Hepatocyte (in vitro differentiated cells): ENCODE measurements at regions not wholly inside any gene's neighbourhood (a gene's known extent, or its start where the extent isn't known, plus 50 kb on each side); places are given as distances from the start of the nearest gene placed in this dataset.
A peak's percentile ranks its signal among the peaks of the same experiment; 100 is the strongest.

Experiments
- DNase-seq: peaks from one replicate; pipeline ENCODE4 v3.0.0-alpha.2; 2016; ENCODE audit warnings: low spot score
- H2AFZ ChIP-seq: fragments of 200-600 bp; sonication (generic); 2 replicates; pipeline ENCODE4 v1.6.0; 2016; ENCODE audit warnings: antibody characterized with exemption, mild to moderate bottlenecking
- H3K27ac ChIP-seq: fragments of 200-600 bp; sonication (generic); 2 replicates; pipeline ENCODE4 v1.5.1; 2016; ENCODE audit warnings: mild to moderate bottlenecking
- H3K27me3 ChIP-seq: fragments of 200-600 bp; sonication (generic); 2 replicates; pipeline ENCODE4 v1.6.1; 2016
- H3K36me3 ChIP-seq: fragments of 200-600 bp; sonication (generic); replicated peaks from 2 replicates; pipeline ENCODE4 v1.5.1; 2016; ENCODE audit warnings: low read depth; ENCODE audit not compliant: insufficient read depth
- H3K4me1 ChIP-seq: fragments of 200-600 bp; sonication (generic); 2 replicates; pipeline ENCODE4 v1.5.1; 2016; ENCODE audit warnings: mild to moderate bottlenecking, moderate library complexity; ENCODE audit not compliant: insufficient read depth
- H3K4me2 ChIP-seq: fragments of 200-600 bp; sonication (generic); 2 replicates; pipeline ENCODE4 v1.6.0; 2016
- H3K4me3 ChIP-seq: fragments of 200-600 bp; sonication (generic); 2 replicates; pipeline ENCODE4 v1.5.1; 2016; ENCODE audit warnings: mild to moderate bottlenecking
- H3K79me2 ChIP-seq: fragments of 200-600 bp; sonication (generic); 2 replicates; pipeline ENCODE4 v1.6.0; 2017; ENCODE audit warnings: mild to moderate bottlenecking
- H3K9me2 ChIP-seq: fragments of 200-600 bp; sonication (generic); replicated peaks from 2 replicates; pipeline ENCODE4 v1.6.0; 2017; ENCODE audit warnings: mild to moderate bottlenecking; ENCODE audit not compliant: insufficient read depth
- H3K9me3 ChIP-seq: fragments of 200-600 bp; sonication (generic); 2 replicates; pipeline ENCODE4 v1.5.1; 2016; ENCODE audit warnings: low read depth, mild to moderate bottlenecking
- H4K20me1 ChIP-seq: fragments of 200-600 bp; sonication (generic); 2 replicates; pipeline ENCODE4 v1.6.0; 2016; ENCODE audit warnings: mild to moderate bottlenecking; ENCODE audit not compliant: insufficient read depth, poor library complexity, severe bottlenecking
- EZH2 ChIP-seq: fragments of 200-600 bp; sonication (generic); IDR thresholded peaks from 2 replicates; pipeline ENCODE4 v1.6.1; 2016; ENCODE audit warnings: antibody characterized with exemption, mild to moderate bottlenecking, borderline replicate concordance
- EZH2phosphoT487 ChIP-seq: fragments of 200-600 bp; sonication (generic); IDR thresholded peaks from one replicate; pipeline ENCODE4 v1.6.1; 2018; ENCODE audit warnings: antibody characterized with exemption, mild to moderate bottlenecking, low read depth, moderate library complexity; ENCODE audit not compliant: unreplicated experiment, severe bottlenecking
- WGBS: methylation state at CpG from one replicate; pipeline ENCODE4 v1.1.6; 2016; ENCODE audit warnings: low lambda C conversion rate; ENCODE audit errors: missing lambda C conversion rate; 5-methylcytosine and 5-hydroxymethylcytosine counted together
- TF ChIP-seq, protein P1 (sequence below): fragments of 200-600 bp; sonication (generic); IDR thresholded peaks from 2 replicates; pipeline ENCODE4 v1.5.1; 2016; ENCODE audit warnings: antibody characterized with exemption, mild to moderate bottlenecking; ENCODE audit not compliant: poor library complexity

DNA sequence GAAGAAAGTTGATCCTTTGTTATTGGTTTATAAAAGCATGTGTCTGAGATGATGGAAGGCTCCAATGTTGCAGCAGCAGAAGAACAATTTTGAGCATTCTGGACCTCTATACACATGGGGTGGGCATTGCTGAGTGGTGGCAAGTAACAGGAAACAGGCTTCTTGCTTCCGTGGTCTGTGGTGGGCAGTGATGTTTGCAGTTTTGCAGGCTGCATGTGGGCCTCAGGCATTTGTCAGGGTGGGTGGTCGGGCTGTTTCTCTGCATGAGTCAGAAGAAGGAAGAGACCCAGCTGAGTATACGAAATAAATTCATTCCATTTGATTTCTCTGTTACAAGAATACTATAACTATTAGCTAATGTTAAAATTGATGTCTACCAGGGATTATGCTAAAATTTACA lies 239.5 kb upstream of the COL3A1 start:
- H3K36me3 ChIP-seq: no peaks in the 10 kb centered on the region
- H3K27ac ChIP-seq: peak overlapping the region; percentile 39
- H3K4me3 ChIP-seq: no peak overlapping the region
- DNase-seq: peak; percentile 22
- H3K9me3 ChIP-seq: no peaks in the 10 kb centered on the region
- H2AFZ ChIP-seq: no peak overlapping the region
- no peaks in the 10 kb centered on the region for H3K27me3 ChIP-seq
- no peaks in the 10 kb centered on the region for H3K79me2 ChIP-seq
- H3K4me1 ChIP-seq: no peaks in the 10 kb centered on the region
- H3K9me2 ChIP-seq: no peaks in the 10 kb centered on the region
- TF ChIP-seq, protein P1, sequence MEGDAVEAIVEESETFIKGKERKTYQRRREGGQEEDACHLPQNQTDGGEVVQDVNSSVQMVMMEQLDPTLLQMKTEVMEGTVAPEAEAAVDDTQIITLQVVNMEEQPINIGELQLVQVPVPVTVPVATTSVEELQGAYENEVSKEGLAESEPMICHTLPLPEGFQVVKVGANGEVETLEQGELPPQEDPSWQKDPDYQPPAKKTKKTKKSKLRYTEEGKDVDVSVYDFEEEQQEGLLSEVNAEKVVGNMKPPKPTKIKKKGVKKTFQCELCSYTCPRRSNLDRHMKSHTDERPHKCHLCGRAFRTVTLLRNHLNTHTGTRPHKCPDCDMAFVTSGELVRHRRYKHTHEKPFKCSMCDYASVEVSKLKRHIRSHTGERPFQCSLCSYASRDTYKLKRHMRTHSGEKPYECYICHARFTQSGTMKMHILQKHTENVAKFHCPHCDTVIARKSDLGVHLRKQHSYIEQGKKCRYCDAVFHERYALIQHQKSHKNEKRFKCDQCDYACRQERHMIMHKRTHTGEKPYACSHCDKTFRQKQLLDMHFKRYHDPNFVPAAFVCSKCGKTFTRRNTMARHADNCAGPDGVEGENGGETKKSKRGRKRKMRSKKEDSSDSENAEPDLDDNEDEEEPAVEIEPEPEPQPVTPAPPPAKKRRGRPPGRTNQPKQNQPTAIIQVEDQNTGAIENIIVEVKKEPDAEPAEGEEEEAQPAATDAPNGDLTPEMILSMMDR: no peak
- TF ChIP-seq EZH2phosphoT487 (no peak), EZH2 (no peak)
- WGBS: 51% methylated on average over 3 of the region's 3 CpGs
- H3K4me2 ChIP-seq: no peak overlapping the region
- H4K20me1 ChIP-seq: no peaks in the 10 kb centered on the region

DNA sequence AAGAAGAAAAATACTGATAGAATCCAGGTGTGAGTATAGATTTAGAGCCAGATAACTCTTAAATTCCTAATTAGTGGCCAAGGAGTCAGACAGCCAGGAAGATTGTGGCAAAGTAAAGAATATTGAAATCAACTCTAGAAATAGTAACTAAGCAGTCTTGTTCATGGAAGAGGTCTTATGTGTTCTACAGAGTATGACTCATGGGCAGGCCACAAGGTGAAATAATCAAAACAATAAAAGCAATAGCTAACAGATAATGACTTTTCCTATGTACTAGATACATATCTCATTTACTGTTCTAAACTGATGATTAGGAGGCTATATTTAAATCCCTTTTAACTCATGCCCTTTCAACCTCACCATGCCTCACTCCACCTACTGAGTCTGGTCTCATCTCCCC lies 227.4 kb upstream of the COL3A1 start:
- Histone ChIP-seq H4K20me1 (no peaks in the 10 kb centered on the region), H3K27me3 (no peaks in the 10 kb centered on the region), H3K4me1 (no peaks in the 10 kb centered on the region), H3K36me3 (no peaks in the 10 kb centered on the region), H3K9me3 (no peaks in the 10 kb centered on the region), H3K27ac (no peak overlapping the region), H3K9me2 (no peaks in the 10 kb centered on the region), H3K4me2 (no peak overlapping the region), H3K4me3 (no peak overlapping the region), H2AFZ (no peak overlapping the region), H3K79me2 (no peaks in the 10 kb centered on the region)
- DNase-seq: no peak
- TF ChIP-seq EZH2phosphoT487: no peak
- no peak for TF ChIP-seq EZH2
- TF ChIP-seq, protein P1: no peak

DNA sequence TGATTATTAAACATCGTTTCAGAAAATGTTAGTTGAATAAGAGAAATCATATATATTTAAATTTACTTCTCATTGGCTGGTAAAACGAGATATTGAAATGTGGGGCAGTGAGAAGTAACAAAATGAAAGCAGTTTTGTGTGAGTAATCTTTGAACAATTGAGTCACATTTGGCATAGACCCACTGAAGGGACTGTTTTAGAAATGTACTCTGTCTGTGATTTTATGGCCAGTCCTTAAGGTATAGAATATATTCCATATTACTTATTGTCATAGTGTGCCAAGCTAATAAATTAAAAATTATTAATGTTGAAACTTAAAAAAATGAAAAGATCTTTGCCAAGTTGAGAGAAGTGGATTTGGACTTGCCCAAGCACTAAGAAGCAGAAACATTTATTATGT lies 222.4 kb upstream of the COL3A1 start:
- no peaks in the 10 kb centered on the region for H3K27me3 ChIP-seq
- no peaks in the 10 kb centered on the region for H3K79me2 ChIP-seq
- no peaks in the 10 kb centered on the region for H3K9me2 ChIP-seq
- no peaks in the 10 kb centered on the region for H4K20me1 ChIP-seq
- no peak overlapping the region for H2AFZ ChIP-seq
- H3K27ac ChIP-seq: no peak overlapping the region
- no peaks in the 10 kb centered on the region for H3K36me3 ChIP-seq
- no peak overlapping the region for H3K4me3 ChIP-seq
- TF ChIP-seq EZH2phosphoT487 (no peak), EZH2 (no peak)
- TF ChIP-seq, protein P1: no peak
- DNase-seq: no peak
- no peak overlapping the region for H3K4me2 ChIP-seq
- H3K4me1 ChIP-seq: no peaks in the 10 kb centered on the region
- H3K9me3 ChIP-seq: no peaks in the 10 kb centered on the region
- WGBS: 86% methylated on average over 2 of the region's 2 CpGs

DNA sequence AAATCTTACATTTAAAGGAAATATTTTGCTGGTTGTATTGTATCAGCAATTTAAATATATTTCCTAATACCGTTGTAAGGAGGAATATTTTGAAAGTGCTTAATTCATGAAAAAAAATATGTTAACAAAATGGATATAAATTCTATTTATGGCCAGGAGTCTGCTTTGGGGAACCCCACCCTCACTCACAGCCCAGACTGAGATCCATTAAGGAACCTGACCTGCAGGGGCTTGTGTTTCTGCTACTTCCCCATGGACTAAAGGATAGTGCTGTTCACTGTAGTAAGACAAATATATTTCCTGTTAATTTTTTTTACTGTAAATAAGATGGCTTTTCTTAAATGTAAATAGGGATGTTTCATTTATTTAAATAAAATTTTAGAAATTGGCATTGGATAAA lies 221.9 kb upstream of the COL3A1 start:
- H3K9me2 ChIP-seq: no peaks in the 10 kb centered on the region
- no peaks in the 10 kb centered on the region for H3K27me3 ChIP-seq
- no peaks in the 10 kb centered on the region for H3K79me2 ChIP-seq
- no peak for DNase-seq
- H2AFZ ChIP-seq: no peak overlapping the region
- H3K4me1 ChIP-seq: no peaks in the 10 kb centered on the region
- H3K9me3 ChIP-seq: no peaks in the 10 kb centered on the region
- H3K27ac ChIP-seq: no peak overlapping the region
- no peaks in the 10 kb centered on the region for H3K36me3 ChIP-seq
- TF ChIP-seq, protein P1: no peak
- no peak for TF ChIP-seq EZH2
- no peak for TF ChIP-seq EZH2phosphoT487
- no peak overlapping the region for H3K4me3 ChIP-seq
- no peaks in the 10 kb centered on the region for H4K20me1 ChIP-seq
- H3K4me2 ChIP-seq: no peak overlapping the region
- 93% methylated on average over 1 of the region's 1 CpG for WGBS
